IMR-90 (cell line): ENCODE measurements at regions not wholly inside any gene's neighbourhood (a gene's known extent, or its start where the extent isn't known, plus 50 kb on each side); places are given as distances from the start of the nearest gene placed in this dataset.

Experiments
- ATAC-seq: fragments of 200-7000 bp; cut with Tn5 transposase; 2 replicates; pipeline ENCODE4 v1.9.1; 2020; ENCODE audit warnings: low read depth, mild to moderate bottlenecking, moderate library complexity
- BruUV-seq: library from RNA; stranded (reverse); fragments of 400-500 nt; replicated peaks from 2 replicates; lab custom pipeline; 2021; lab: Mats Ljungman, UMichigan
- CTCF ChIA-PET: fragments of 300-600 bp; formaldehyde crosslinking; extraction: SDS; loops from one replicate; lab custom pipeline; 2021; ENCODE audit warnings: antibody characterized with exemption; lab: Yijun Ruan, JAX
- POLR2A ChIA-PET: fragments of 300-600 bp; sonication (Branson Sonifier 250); formaldehyde crosslinking; loops from one replicate; lab custom pipeline; 2022; ENCODE audit warnings: antibody characterized with exemption; ENCODE audit not compliant: unreplicated experiment; lab: Charles Lee
- DNase-seq: peaks from one replicate; pipeline ENCODE4 v3.0.0; 2013
- H2AFZ ChIP-seq: replicated peaks from 2 replicates; pipeline ENCODE3; 2013; ENCODE audit warnings: low read length, mild to moderate bottlenecking; ENCODE audit not compliant: poor library complexity
- H2AK5ac ChIP-seq: 2 replicates; pipeline ENCODE4 v1.6.1; 2013; ENCODE audit warnings: low read depth, low read length, inconsistent platforms
- H2AK9ac ChIP-seq: replicated peaks from 2 replicates; pipeline ENCODE3; 2013; ENCODE audit warnings: mild to moderate bottlenecking, low read depth, low read length, moderate library complexity; ENCODE audit not compliant: poor library complexity
- H2BK120ac ChIP-seq: 2 replicates; pipeline ENCODE4 v1.6.1; 2013; ENCODE audit warnings: low read depth, low read length, inconsistent platforms
- H2BK15ac ChIP-seq: 3 replicates; pipeline ENCODE4 v1.6.1; 2013; ENCODE audit warnings: low read depth, low read length, inconsistent platforms
- H2BK20ac ChIP-seq: 2 replicates; pipeline ENCODE4 v1.6.1; 2013; ENCODE audit warnings: low read depth, mild to moderate bottlenecking, inconsistent platforms, low read length, moderate library complexity
- H2BK5ac ChIP-seq: 2 replicates; pipeline ENCODE4 v1.6.1; 2013; ENCODE audit warnings: mild to moderate bottlenecking, low read depth, low read length, inconsistent platforms; ENCODE audit not compliant: poor library complexity, severe bottlenecking
- H3K14ac ChIP-seq: replicated peaks from 2 replicates; pipeline ENCODE4 v1.6.1; 2013; ENCODE audit warnings: low read depth, low read length, inconsistent platforms
- H3K18ac ChIP-seq: 2 replicates; pipeline ENCODE4 v1.6.1; 2013; ENCODE audit warnings: low read depth, low read length, control low read depth
- H3K23ac ChIP-seq: 2 replicates; pipeline ENCODE4 v1.6.1; 2013; ENCODE audit warnings: low read depth, low read length, inconsistent platforms
- H3K27ac ChIP-seq: 2 replicates; pipeline ENCODE4 v1.5.1; 2013; ENCODE audit warnings: mild to moderate bottlenecking, control low read depth, low read length; ENCODE audit not compliant: insufficient read depth
- H3K27me3 ChIP-seq: 2 replicates; pipeline ENCODE4 v1.6.1; 2013; ENCODE audit warnings: low read length; ENCODE audit not compliant: control insufficient read depth, insufficient read depth
- H3K36me3 ChIP-seq: 2 replicates; pipeline ENCODE4 v1.6.1; 2013; ENCODE audit warnings: low read length, mixed read lengths; ENCODE audit not compliant: control insufficient read depth, insufficient read depth
- H3K4ac ChIP-seq: 2 replicates; pipeline ENCODE4 v1.6.1; 2013; ENCODE audit warnings: low read depth, low read length, inconsistent platforms
- H3K4me1 ChIP-seq: 2 replicates; pipeline ENCODE4 v1.6.1; 2013; ENCODE audit warnings: low read length, mixed read lengths; ENCODE audit not compliant: control insufficient read depth, insufficient read depth
- H3K4me2 ChIP-seq: 2 replicates; pipeline ENCODE4 v1.6.1; 2013; ENCODE audit warnings: low read depth, mild to moderate bottlenecking, control low read depth, low read length, moderate library complexity
- H3K4me3 ChIP-seq: 2 replicates; pipeline ENCODE4 v1.5.1; 2013; ENCODE audit warnings: low read depth, mild to moderate bottlenecking, control low read depth, low read length, moderate library complexity; ENCODE audit not compliant: insufficient read depth
- H3K56ac ChIP-seq: 2 replicates; pipeline ENCODE4 v1.6.1; 2013; ENCODE audit warnings: low read length, inconsistent platforms; ENCODE audit not compliant: insufficient read depth; ENCODE audit errors: extremely low read depth
- H3K79me1 ChIP-seq, 2 experiments: 2 replicates each; pipeline ENCODE4 v1.6.1; 2013; ENCODE audit warnings: low read length in 2 of 2, inconsistent platforms in 1 of 2, low read depth in 1 of 2
- H3K9ac ChIP-seq: 2 replicates; pipeline ENCODE4 v1.6.1; 2013; ENCODE audit warnings: low read depth, low read length, control low read depth
- H3K9me1 ChIP-seq: 2 replicates; pipeline ENCODE4 v1.6.1; 2013; ENCODE audit warnings: low read length, inconsistent platforms; ENCODE audit not compliant: insufficient read depth
- H3K9me3 ChIP-seq: 2 replicates; pipeline ENCODE4 v1.6.1; 2013; ENCODE audit warnings: low read length; ENCODE audit not compliant: control insufficient read depth, insufficient read depth
- H4K20me1 ChIP-seq: 2 replicates; pipeline ENCODE4 v1.6.1; 2013; ENCODE audit warnings: low read length, inconsistent platforms; ENCODE audit not compliant: insufficient read depth
- H4K5ac ChIP-seq: 2 replicates; pipeline ENCODE4 v1.6.1; 2013; ENCODE audit warnings: mild to moderate bottlenecking, low read depth, low read length, control low read depth
- H4K8ac ChIP-seq, 2 experiments: 2 replicates each; pipeline ENCODE4 v1.6.1; 2013; ENCODE audit warnings: low read depth in 2 of 2, low read length in 2 of 2, control low read depth in 1 of 2, inconsistent platforms in 1 of 2
- H4K91ac ChIP-seq: 2 replicates; pipeline ENCODE4 v1.6.1; 2013; ENCODE audit warnings: low read depth, low read length, inconsistent platforms; ENCODE audit not compliant: insufficient read depth
- BHLHE40 ChIP-seq: fragments of 150-350 bp; IDR thresholded peaks from 2 replicates; pipeline ENCODE4 v1.6.1; 2016; ENCODE audit warnings: mild to moderate bottlenecking, low read depth, low read length
- CEBPB ChIP-seq: IDR thresholded peaks from 2 replicates; pipeline ENCODE4 v1.6.1; 2012; ENCODE audit warnings: low read depth, low read length, improper control_type of control experiment
- CHD1 ChIP-seq: IDR thresholded peaks from 2 replicates; pipeline ENCODE4 v1.6.1; 2012; ENCODE audit warnings: low read depth, low read length, improper control_type of control experiment
- CTCF ChIP-seq: conservative IDR thresholded peaks from 2 replicates; pipeline ENCODE4 v1.5.1; 2012; ENCODE audit warnings: mild to moderate bottlenecking, low read depth, low read length, improper control_type of control experiment
- FOS ChIP-seq: fragments of 150-350 bp; IDR thresholded peaks from 2 replicates; pipeline ENCODE4 v1.6.1; 2016; ENCODE audit warnings: low read depth, low read length
- MAZ ChIP-seq: IDR thresholded peaks from 2 replicates; pipeline ENCODE4 v1.6.1; 2012; ENCODE audit warnings: low read depth, mild to moderate bottlenecking, low read length, improper control_type of control experiment, moderate library complexity, borderline replicate concordance
- MXI1 ChIP-seq: IDR thresholded peaks from 2 replicates; pipeline ENCODE4 v1.6.1; 2012; ENCODE audit warnings: low read depth, mild to moderate bottlenecking, low read length, moderate library complexity, borderline replicate concordance
- NFE2L2 ChIP-seq: fragments of 150-350 bp; IDR thresholded peaks from 2 replicates; pipeline ENCODE4 v1.6.1; 2016; ENCODE audit warnings: low read depth, mild to moderate bottlenecking, low read length
- RCOR1 ChIP-seq: IDR thresholded peaks from 2 replicates; pipeline ENCODE4 v1.6.1; 2012; ENCODE audit warnings: mild to moderate bottlenecking, low read length, improper control_type of control experiment; ENCODE audit not compliant: insufficient replicate concordance
- RFX5 ChIP-seq: IDR thresholded peaks from 2 replicates; pipeline ENCODE4 v1.8.0; 2012; ENCODE audit warnings: low read depth, mild to moderate bottlenecking, low read length, moderate library complexity
- WGBS, 2 experiments: methylation state at CpG; one replicate each; pipeline versions ENCODE4 v1.1.5 to v1.1.7; 2013; ENCODE audit warnings: missing lambda C conversion rate in 2 of 2; ENCODE audit not compliant: insufficient read length in 1 of 2; ENCODE audit errors: extremely low coverage in 2 of 2; 5-methylcytosine and 5-hydroxymethylcytosine counted together
- dilution Hi-C: fragments of 300-500 bp; cut with HindIII; formaldehyde crosslinking; loops from one replicate; pipeline ENCODE4 v1.14.3; 2018; ENCODE audit warnings: low sequenced_read_pairs; ENCODE audit not compliant: unreplicated experiment
- in situ Hi-C: fragments of 300-500 bp; cut with MboI; formaldehyde crosslinking; loops from 3 replicates; pipeline ENCODE4 v1.14.3; 2019; ENCODE audit warnings: low sequenced_read_pairs, inconsistent platforms, mixed read lengths
- intact Hi-C: fragments of 100-400 bp; cut with micrococcal nuclease; formaldehyde crosslinking; loops from 2 replicates; pipeline ENCODE4 v1.10.0; 2022
- TF ChIP-seq, protein P1 (sequence below): fragments of 150-350 bp; IDR thresholded peaks from 2 replicates; pipeline ENCODE4 v1.6.1; 2016; ENCODE audit warnings: low read depth, mild to moderate bottlenecking, low read length, moderate library complexity, borderline replicate concordance

DNA sequence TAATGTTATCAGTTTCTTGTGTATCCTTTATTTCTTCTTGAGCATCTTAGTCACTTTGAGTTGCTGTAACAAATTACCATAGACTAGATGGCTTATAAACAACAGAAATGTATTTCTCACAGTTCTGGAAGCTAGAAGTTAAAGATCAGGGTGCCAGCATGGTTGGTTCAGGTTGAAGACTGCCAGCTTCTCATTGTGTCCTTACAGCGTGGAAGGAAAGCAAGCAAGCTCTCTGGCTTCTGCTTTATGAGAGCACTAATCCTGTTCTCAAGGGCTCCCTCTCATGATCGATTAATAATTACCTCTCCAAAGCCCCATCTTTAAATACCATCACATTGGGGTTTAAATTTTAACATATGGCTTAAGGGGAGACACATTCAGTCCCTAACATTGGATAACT, 497.2 kb downstream of the RAPGEF2 start:
- no peak for DNase-seq
- in situ Hi-C loops: no loop called here
- H4K5ac ChIP-seq: no peak overlapping the region
- H3K27me3 ChIP-seq: no peaks in the 10 kb centered on the region
- no peak overlapping the region for H3K18ac ChIP-seq
- ChIA-PET CTCF (no interaction called here), POLR2A (no interaction called here)
- no peak overlapping the region for H3K23ac ChIP-seq
- dilution Hi-C loops: no loop called here
- no peak overlapping the region for H3K9ac ChIP-seq
- H2BK20ac ChIP-seq: no peak overlapping the region
- intact Hi-C loops: no loop called here
- H4K20me1 ChIP-seq: no peaks in the 10 kb centered on the region
- H4K91ac ChIP-seq: no peak overlapping the region
- H3K56ac ChIP-seq: no peak overlapping the region
- H3K4me3 ChIP-seq: no peak overlapping the region
- no peak overlapping the region for H4K8ac ChIP-seq
- no CpG with 5 or more reads among the region's 2 CpGs for WGBS, 2 experiments
- H2BK15ac ChIP-seq: no peak overlapping the region
- no peaks in the 10 kb centered on the region for H3K9me3 ChIP-seq
- no peak overlapping the region for H2AK9ac ChIP-seq
- H2BK5ac ChIP-seq: no peak overlapping the region
- H3K36me3 ChIP-seq: no peaks in the 10 kb centered on the region
- H3K4me1 ChIP-seq: no peaks in the 10 kb centered on the region
- H3K14ac ChIP-seq: no peak overlapping the region
- no peaks in the 10 kb centered on the region for H3K9me1 ChIP-seq
- H3K27ac ChIP-seq: no peak overlapping the region
- H3K4me2 ChIP-seq: no peak overlapping the region
- no peaks in the 10 kb centered on the region for H3K79me1 ChIP-seq
- no peak overlapping the region for H2AFZ ChIP-seq
- no TSS peak for BruUV-seq
- H2BK120ac ChIP-seq: no peak overlapping the region
- no peak for ATAC-seq
- no peak overlapping the region for H3K4ac ChIP-seq
- no peak overlapping the region for H2AK5ac ChIP-seq
- TF ChIP-seq NFE2L2 (no peak), MAZ (no peak), BHLHE40 (no peak), RCOR1 (no peak), RFX5 (no peak), MXI1 (no peak), CHD1 (no peak), CTCF (no peak), FOS (no peak), CEBPB (no peak)
- TF ChIP-seq, protein P1, sequence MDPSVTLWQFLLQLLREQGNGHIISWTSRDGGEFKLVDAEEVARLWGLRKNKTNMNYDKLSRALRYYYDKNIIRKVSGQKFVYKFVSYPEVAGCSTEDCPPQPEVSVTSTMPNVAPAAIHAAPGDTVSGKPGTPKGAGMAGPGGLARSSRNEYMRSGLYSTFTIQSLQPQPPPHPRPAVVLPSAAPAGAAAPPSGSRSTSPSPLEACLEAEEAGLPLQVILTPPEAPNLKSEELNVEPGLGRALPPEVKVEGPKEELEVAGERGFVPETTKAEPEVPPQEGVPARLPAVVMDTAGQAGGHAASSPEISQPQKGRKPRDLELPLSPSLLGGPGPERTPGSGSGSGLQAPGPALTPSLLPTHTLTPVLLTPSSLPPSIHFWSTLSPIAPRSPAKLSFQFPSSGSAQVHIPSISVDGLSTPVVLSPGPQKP: no peak
